T-helper 17 cell (primary cell): ENCODE measurements at regions not wholly inside any gene's neighbourhood (a gene's known extent, or its start where the extent isn't known, plus 50 kb on each side); places are given as distances from the start of the nearest gene placed in this dataset.

ENCODE experiments used
- ATAC-seq: fragments of 150-1000 bp; cut with Tn5 transposase; 2 replicates; pipeline ENCODE4 v1.10.0; 2021; ENCODE audit warnings: mild to moderate bottlenecking, moderate library complexity
- DNase-seq, 3 donors: peaks; one replicate each; pipeline versions ENCODE4 v3.0.0 to v3.0.0-alpha.2; 2020 to 2021
- H3K9me3 ChIP-seq: one replicate; pipeline ENCODE4 v1.7.0; 2013; ENCODE audit warnings: low read length, mild to moderate bottlenecking; ENCODE audit not compliant: control insufficient read depth, poor library complexity, severe bottlenecking
- H3K27ac Mint-ChIP-seq: one replicate; pipeline ENCODE4 v1.8.0; 2022; ENCODE audit warnings: mild to moderate bottlenecking, moderate library complexity, mixed read lengths
- H3K27me3 Mint-ChIP-seq: one replicate; pipeline ENCODE4 v1.8.0; 2022; ENCODE audit warnings: mixed read lengths
- H3K36me3 Mint-ChIP-seq: one replicate; pipeline ENCODE4 v1.8.0; 2022; ENCODE audit warnings: low read depth, mixed read lengths
- H3K4me1 Mint-ChIP-seq: one replicate; pipeline ENCODE4 v1.8.0; 2022; ENCODE audit warnings: mild to moderate bottlenecking, mixed read lengths
- H3K4me3 Mint-ChIP-seq: one replicate; pipeline ENCODE4 v1.8.0; 2022; ENCODE audit warnings: mild to moderate bottlenecking, moderate library complexity, mixed read lengths

DNA sequence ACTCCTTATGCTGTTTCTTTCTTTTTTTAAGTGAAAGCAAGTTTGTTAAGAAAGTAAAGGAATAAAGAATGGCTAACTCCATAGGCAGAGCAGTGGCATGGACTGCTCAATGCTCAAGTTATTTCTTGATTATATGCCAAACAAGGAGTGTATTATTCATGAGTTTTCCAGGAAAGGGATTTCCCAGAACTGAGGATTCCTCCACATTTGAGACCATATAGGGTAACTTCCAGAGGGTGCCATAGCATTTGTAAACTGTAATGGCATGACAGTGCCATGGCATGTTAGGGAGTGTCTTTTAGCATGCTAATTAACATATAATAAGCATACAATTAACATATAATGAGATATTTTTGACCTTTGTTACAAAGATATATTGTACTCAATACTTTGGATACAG lies 1034.5 kb upstream of the PHF14 start:
- Mint-ChIP-seq H3K27ac (no peak overlapping the region), H3K4me3 (no peak overlapping the region), H3K36me3 (no peaks in the 10 kb centered on the region), H3K27me3 (no peaks in the 10 kb centered on the region), H3K4me1 (no peaks in the 10 kb centered on the region)
- DNase-seq (no peak), ATAC-seq (no peak)
- no peaks in the 10 kb centered on the region for H3K9me3 ChIP-seq

DNA sequence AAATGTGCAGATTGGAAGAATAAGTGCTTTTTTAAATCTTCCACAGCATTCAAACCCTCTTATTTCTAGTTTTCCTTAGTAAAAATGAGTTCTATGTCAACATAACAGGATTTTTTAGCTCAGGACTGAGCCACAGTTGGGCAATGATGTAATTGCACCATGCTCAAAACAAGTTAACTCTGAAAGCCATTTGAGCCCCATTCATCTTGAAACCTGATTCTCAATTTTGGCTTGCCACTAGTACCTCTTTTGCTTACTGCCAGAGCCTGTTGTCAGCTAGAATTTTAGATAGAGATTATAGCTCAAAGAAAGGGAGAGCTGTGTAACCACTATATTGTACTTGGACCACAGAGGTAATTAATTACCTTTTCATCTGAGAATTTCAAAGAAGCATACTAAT lies 1028.5 kb upstream of the PHF14 start:
- no peak overlapping the region for H3K27ac Mint-ChIP-seq
- no peak overlapping the region for H3K4me3 Mint-ChIP-seq
- no peaks in the 10 kb centered on the region for H3K36me3 Mint-ChIP-seq
- H3K27me3 Mint-ChIP-seq = no peaks in the 10 kb centered on the region
- no peaks in the 10 kb centered on the region for H3K9me3 ChIP-seq
- ATAC-seq (no peak), DNase-seq (no peak)
- H3K4me1 Mint-ChIP-seq = no peaks in the 10 kb centered on the region

DNA sequence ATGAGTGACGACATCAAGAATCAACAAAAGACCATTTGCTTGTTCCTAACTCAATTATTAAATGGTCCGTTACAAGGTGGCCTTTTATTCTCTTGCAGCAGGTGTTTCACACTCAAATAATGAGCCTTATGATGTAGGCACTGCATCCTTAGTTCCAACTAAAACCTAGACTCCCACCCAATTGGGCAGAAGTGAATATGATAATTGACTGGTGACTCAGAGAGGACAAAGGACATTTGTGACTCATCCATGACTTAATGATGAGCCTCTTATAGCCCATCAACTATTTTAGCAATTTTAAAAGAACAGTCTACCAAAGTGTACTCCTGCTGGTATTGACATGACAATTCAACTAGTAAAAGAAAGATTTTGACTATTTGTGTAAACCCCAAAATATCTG lies 1027.8 kb upstream of the PHF14 start:
- Mint-ChIP-seq H3K36me3 (no peaks in the 10 kb centered on the region), H3K4me1 (no peaks in the 10 kb centered on the region), H3K4me3 (no peak overlapping the region), H3K27ac (no peak overlapping the region), H3K27me3 (no peaks in the 10 kb centered on the region)
- ATAC-seq (no peak), DNase-seq (no peak)
- no peaks in the 10 kb centered on the region for H3K9me3 ChIP-seq

DNA sequence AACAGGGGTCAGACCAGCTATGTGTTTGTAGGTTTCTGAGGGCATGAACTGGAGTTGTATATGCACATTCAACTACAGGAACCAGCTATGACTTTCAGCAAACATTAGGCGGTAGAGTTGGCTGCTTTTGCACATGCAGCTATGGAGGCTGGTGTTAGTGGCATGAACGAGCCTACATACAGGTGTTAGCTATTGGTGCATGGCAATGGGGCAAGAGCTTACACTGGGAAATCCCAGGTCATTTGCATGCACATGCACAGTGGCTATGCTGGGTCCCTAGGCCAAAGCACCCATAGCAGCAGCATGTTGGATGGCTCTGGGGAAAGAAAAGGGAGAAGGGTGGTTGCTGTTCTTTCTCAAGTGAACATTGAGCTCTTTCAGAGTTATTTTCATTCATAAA lies 1018.5 kb upstream of the PHF14 start:
- no peak overlapping the region for H3K4me3 Mint-ChIP-seq
- ATAC-seq = no peak
- H3K9me3 ChIP-seq = no peaks in the 10 kb centered on the region

DNA sequence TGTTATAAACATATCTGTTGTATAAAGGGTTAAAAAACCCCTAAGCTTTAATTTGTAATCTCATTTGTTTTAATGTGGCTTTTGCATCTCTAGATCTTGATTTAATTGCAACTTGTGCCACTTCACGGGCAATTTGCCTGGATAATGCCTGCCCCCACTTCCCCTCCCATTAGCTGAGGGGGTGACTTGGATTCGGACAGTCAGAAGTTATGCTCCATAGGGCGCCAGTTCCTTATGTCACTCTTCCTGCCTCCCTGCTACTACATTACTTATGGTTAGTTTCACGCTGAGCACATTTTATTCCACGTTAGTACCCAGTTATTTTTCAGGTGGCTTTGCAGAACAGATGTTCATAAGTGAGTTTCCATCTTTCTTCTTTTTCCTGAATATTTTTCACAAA lies 1015.2 kb upstream of the PHF14 start:
- Mint-ChIP-seq H3K27me3 (no peaks in the 10 kb centered on the region), H3K4me1 (no peaks in the 10 kb centered on the region), H3K4me3 (no peak overlapping the region), H3K27ac (no peak overlapping the region), H3K36me3 (no peaks in the 10 kb centered on the region)
- ATAC-seq (no peak), DNase-seq (no peak)
- H3K9me3 ChIP-seq = no peaks in the 10 kb centered on the region

More for the DNA sequence above, 1018.5 kb upstream of the PHF14 start:
- no peak overlapping the region for H3K27ac Mint-ChIP-seq
- no peaks in the 10 kb centered on the region for H3K27me3 Mint-ChIP-seq
- H3K4me1 Mint-ChIP-seq = no peaks in the 10 kb centered on the region
- DNase-seq = no peak
- H3K36me3 Mint-ChIP-seq = no peaks in the 10 kb centered on the region

DNA sequence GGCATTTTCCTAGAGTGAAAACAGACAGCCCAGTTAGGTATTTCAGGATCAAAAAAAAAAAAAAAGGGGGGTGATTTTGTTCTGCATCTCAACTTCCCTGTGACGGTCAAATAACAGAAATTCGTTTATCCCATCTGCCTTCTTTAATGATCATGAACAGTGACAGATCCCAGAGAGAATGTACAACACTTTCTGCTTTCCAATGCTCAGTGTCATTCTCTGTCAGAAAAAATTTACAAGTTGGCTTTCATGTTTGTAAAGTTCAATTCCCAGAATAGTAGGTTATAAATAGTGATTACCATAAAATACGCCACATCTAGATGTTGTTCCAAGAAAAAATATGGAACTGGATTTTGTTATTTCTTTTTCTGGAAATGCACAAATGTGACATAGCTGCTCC lies 1013.2 kb upstream of the PHF14 start:
- H3K36me3 Mint-ChIP-seq = no peaks in the 10 kb centered on the region
- H3K4me1 Mint-ChIP-seq = no peaks in the 10 kb centered on the region
- no peak overlapping the region for H3K4me3 Mint-ChIP-seq
- no peak overlapping the region for H3K27ac Mint-ChIP-seq
- no peaks in the 10 kb centered on the region for H3K9me3 ChIP-seq
- no peak for DNase-seq
- ATAC-seq = no peak
- no peaks in the 10 kb centered on the region for H3K27me3 Mint-ChIP-seq

DNA sequence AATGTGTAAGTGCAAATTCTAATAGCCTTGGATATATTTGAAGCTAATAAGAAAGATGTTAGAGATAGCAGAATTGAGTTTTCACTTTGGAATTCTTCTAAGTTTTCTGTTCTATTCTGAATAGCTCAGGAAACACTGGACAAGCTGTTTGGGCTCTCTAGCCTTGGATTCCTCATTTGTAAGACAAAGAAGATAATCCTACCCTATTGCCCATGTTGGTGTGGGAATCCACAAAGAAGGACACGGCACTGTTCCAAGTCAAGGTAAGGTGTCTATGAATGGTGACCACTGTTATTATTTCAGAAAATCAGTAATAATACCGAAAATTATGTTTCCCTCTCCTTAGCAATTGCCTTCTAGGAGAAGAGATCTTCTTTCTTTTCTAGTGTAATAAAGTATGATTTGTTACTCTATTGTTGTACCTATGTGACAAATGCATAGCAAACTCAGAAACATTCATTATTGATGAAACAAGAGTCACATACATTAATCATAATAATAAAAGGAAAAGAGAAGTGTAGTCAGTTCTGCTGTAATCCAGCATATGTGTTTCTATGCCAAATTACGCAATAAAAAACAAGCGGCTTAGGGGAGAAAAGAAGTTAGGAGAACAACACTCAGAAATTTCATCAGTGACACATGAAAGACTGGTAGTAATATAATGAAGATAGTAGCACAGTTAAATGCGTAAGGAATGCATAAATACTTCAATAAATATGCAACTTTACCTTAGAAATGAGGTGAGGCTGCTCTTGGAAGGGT lies 1012.3 kb upstream of the PHF14 start:
- DNase-seq (no peak), ATAC-seq (no peak)
- no peaks in the 10 kb centered on the region for H3K9me3 ChIP-seq
- Mint-ChIP-seq H3K4me1 (no peaks in the 10 kb centered on the region), H3K27me3 (no peaks in the 10 kb centered on the region), H3K36me3 (no peaks in the 10 kb centered on the region), H3K27ac (no peak overlapping the region), H3K4me3 (no peak overlapping the region)

DNA sequence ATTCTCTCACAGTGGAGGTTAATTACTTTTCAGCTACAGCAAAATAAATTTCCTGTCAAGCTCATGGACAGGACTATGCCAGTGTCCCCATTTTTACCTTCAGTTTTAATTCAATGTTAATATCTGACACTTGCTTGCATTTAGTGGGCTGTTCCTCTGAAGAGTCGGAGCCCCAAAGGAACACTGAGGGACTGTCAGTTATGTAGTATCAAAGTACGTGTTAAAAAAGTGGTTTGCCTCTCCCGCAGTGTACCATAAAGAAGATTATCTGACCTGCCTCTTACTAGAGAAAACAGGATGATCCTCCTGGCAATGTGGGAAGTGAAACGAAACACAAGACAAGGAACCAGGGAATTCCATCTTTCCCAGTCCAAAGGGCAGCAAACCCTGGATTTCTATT lies 1010.9 kb upstream of the PHF14 start:
- no peak overlapping the region for H3K27ac Mint-ChIP-seq
- no peaks in the 10 kb centered on the region for H3K27me3 Mint-ChIP-seq
- DNase-seq = no peak
- no peaks in the 10 kb centered on the region for H3K9me3 ChIP-seq
- no peaks in the 10 kb centered on the region for H3K4me1 Mint-ChIP-seq
- H3K36me3 Mint-ChIP-seq = no peaks in the 10 kb centered on the region
- no peak for ATAC-seq
- H3K4me3 Mint-ChIP-seq = no peak overlapping the region

DNA sequence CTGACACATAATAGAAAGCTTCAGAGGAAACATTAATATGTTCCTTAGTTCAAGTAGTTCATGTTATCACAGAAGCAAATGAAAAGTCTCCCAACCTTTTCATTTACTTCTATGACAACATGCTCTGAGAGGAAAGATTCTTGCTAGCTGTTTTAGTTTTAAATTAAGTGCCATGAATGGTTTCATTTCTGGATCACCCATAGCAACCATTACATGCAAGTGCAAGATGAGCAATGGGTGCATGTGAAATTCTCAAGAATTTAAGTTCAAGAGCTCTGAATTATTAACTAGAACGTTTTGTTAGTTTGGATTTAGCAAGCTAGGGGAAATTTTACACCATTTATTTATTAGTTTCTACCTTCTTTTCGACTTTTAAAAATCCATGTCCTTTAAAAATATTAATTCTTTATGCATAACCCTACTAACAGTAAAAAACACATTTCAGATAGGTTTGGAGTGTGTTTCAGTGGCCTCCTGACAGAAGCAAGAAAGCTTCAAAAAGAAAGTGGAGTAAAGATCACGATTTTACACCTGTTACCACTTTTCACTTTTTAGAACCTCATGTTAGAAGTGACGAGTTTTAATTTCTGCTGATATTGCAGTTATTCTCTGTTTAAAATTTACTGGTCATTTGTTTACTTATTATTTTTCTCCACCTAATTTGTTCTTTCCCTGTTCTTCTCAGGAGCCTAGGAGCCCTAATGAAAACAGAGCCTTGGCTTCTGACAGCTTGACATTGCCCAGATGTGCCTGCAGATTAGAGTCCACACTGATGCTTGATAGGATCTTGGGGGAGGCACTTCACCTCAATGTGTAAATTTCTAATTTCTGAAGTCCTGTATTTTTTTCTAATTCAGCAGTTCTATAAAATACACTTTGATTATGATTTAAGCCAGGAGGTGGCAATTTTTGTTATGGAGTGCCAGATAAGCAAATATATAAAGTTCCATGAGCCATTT lies 995.3 kb upstream of the PHF14 start:
- no peak overlapping the region for H3K4me3 Mint-ChIP-seq
- H3K27me3 Mint-ChIP-seq = no peaks in the 10 kb centered on the region
- no peak overlapping the region for H3K27ac Mint-ChIP-seq
- no peaks in the 10 kb centered on the region for H3K4me1 Mint-ChIP-seq
- DNase-seq = no peak
- H3K9me3 ChIP-seq = no peaks in the 10 kb centered on the region
- ATAC-seq = no peak
- no peaks in the 10 kb centered on the region for H3K36me3 Mint-ChIP-seq

DNA sequence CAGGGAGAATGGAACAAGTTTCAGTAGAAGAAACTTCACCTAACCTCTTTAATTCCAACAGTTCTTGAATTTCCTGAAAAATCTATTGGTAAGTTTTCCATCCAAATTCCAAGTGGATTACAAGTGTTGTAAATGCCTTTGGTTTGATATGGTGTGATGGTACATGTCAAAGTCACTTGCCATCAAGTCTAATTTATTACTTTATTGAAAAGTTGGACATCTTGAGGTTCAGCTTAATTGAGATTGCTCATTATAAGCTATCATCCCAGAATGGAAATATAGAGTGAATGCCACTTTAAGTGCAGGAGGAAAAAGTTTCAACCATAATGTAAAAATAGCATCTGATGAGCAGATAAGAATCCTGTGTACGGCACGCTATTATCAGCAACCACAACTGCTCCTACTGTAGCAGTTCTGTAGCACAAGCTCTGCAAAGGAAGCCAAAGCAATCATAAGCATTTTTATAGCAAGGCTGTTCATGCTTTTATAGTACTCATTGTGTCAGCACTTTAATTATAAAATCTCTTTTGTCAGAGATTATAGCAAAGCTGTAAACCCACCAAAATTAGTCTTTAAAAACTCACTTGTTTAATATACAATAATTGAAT lies 991.8 kb upstream of the PHF14 start:
- Mint-ChIP-seq H3K36me3 (no peaks in the 10 kb centered on the region), H3K4me3 (no peak overlapping the region), H3K4me1 (no peaks in the 10 kb centered on the region), H3K27me3 (no peaks in the 10 kb centered on the region), H3K27ac (no peak overlapping the region)
- no peak for DNase-seq
- ATAC-seq = no peak
- H3K9me3 ChIP-seq = no peaks in the 10 kb centered on the region

DNA sequence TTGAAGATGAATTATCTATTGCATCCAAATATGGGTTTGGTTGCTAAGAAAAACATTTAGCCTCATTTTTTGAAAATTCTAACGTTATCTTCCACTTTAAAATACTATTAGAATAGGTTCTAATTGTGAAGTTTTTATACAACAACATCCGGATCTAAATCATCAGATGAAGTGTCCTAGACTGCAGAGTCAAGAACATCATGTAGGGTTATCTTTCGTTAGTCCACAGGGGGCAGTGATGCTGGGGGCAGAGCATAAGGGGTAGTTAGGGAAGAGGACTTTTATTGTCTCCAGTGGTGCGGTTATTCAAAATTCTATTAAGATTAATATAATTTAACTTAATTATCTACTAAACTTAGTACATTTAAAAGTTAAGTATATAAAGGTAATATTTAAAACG lies 990.6 kb upstream of the PHF14 start:
- Mint-ChIP-seq H3K36me3 (no peaks in the 10 kb centered on the region), H3K27me3 (no peaks in the 10 kb centered on the region), H3K27ac (no peak overlapping the region), H3K4me3 (no peak overlapping the region), H3K4me1 (no peaks in the 10 kb centered on the region)
- no peaks in the 10 kb centered on the region for H3K9me3 ChIP-seq
- DNase-seq (no peak), ATAC-seq (no peak)

DNA sequence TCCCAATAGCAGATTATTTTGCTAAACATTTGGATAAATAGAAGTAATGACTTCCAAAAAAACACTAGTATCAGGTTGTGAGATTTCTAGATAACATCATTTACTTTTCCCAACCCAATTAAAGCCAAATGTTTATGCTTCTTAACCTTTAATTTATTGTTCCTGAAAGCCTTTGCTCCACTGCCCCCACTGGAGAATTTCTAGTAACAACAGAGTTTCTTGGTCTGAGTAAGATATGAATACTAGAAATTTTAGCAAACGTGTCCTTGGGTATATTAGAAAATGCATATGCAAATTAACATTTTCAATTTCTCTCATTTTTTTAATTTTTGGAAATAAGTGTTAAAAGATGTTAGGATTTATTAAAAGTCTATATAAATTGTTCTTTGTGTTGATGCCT lies 958.0 kb upstream of the PHF14 start:
- no peaks in the 10 kb centered on the region for H3K9me3 ChIP-seq
- Mint-ChIP-seq H3K27ac (no peak overlapping the region), H3K4me3 (no peak overlapping the region), H3K36me3 (no peaks in the 10 kb centered on the region), H3K4me1 (no peaks in the 10 kb centered on the region), H3K27me3 (no peaks in the 10 kb centered on the region)
- DNase-seq = no peak
- no peak for ATAC-seq

DNA sequence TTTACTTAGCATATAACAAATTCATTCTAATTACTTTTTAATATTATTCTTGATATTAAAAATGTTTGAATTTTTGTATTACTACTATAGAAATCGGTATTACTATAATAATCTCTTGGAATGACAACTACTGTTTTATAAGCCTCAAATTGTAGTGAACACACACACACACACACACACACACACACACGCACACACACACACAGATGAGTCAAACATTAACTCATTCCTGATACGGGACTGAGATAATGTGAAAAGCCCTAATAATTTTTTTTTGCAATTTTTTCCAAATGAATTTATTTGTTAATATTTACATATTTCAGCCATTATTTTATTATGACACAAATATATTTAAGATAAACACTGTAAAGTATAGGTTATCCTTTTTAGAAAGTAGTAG lies 951.2 kb upstream of the PHF14 start:
- no peaks in the 10 kb centered on the region for H3K36me3 Mint-ChIP-seq
- ATAC-seq = no peak
- H3K4me3 Mint-ChIP-seq = no peak overlapping the region
- H3K27me3 Mint-ChIP-seq = no peaks in the 10 kb centered on the region
- H3K27ac Mint-ChIP-seq = no peak overlapping the region
- H3K9me3 ChIP-seq = no peaks in the 10 kb centered on the region
- DNase-seq = no peak
- H3K4me1 Mint-ChIP-seq = no peaks in the 10 kb centered on the region
